Right lobe of liver (tissue), 6 donors: ENCODE measurements at regions not wholly inside any gene's neighbourhood (a gene's known extent, or its start where the extent isn't known, plus 50 kb on each side); places are given as distances from the start of the nearest gene placed in this dataset.

Experiments used
- ATAC-seq, 4 donors: fragments of 200-7000 bp; cut with Tn5 transposase; one replicate each; pipeline ENCODE4 v1.9.1; 2020; ENCODE audit warnings: mild to moderate bottlenecking in 4 of 4, moderate library complexity in 4 of 4
- DNase-seq, 3 donors: peaks; one replicate each; pipeline ENCODE4 v3.0.0-alpha.2; 2020
- H3K27ac ChIP-seq, 3 donors: fragments of 200-600 bp; one replicate each; pipeline ENCODE4 v1.8.0; 2022
- H3K27me3 ChIP-seq, 2 donors: fragments of 200-600 bp; one replicate each; pipeline ENCODE4 v1.8.0; 2022
- H3K36me3 ChIP-seq, 4 donors: fragments of 200-600 bp; sonication (generic) in 1 of 4; one replicate each; pipeline versions ENCODE4 v1.5.1 to v1.8.0; 2017 to 2022; ENCODE audit warnings: control low read depth in 1 of 4
- H3K4me1 ChIP-seq, 4 donors: fragments of 200-600 bp; sonication (generic) in 1 of 4; one replicate each; pipeline versions ENCODE4 v1.5.1 to v1.8.0; 2017 to 2022; ENCODE audit warnings: control low read depth in 1 of 4
- H3K4me3 ChIP-seq, 3 donors: fragments of 200-600 bp; one replicate each; pipeline ENCODE4 v1.8.0; 2022
- H3K9me3 ChIP-seq, 4 donors: fragments of 200-600 bp; sonication (generic) in 1 of 4; one replicate each; pipeline versions ENCODE4 v1.5.1 to v1.8.0; 2017 to 2022; ENCODE audit warnings: control low read depth in 1 of 4
- CTCF ChIP-seq, 4 donors: fragments of 200-600 bp in 3 of 4; fragments of 450-650 bp in 1 of 4; IDR thresholded peaks; one replicate each; pipeline versions ENCODE4 v1.5.1 to v1.8.0; 2016 to 2022; ENCODE audit warnings: antibody characterized with exemption in 4 of 4, mild to moderate bottlenecking in 2 of 4
- POLR2A ChIP-seq: fragments of 450-650 bp; IDR thresholded peaks from one replicate; pipeline ENCODE4 v1.6.1; 2017; ENCODE audit warnings: antibody characterized with exemption, mild to moderate bottlenecking
- WGBS: methylation state at CpG from one replicate; pipeline ENCODE4 v1.1.6; 2018; ENCODE audit warnings: low coverage, low lambda C conversion rate; ENCODE audit not compliant: insufficient coverage; ENCODE audit errors: missing lambda C conversion rate; 5-methylcytosine and 5-hydroxymethylcytosine counted together
- intact Hi-C, 2 donors: fragments of 100-400 bp; cut with DNase I; formaldehyde crosslinking; loops; one replicate each; pipeline versions ENCODE4 v1.11.2 to v1.14.1; 2022
- donor health status: DM: no; HTN: yes; CAD: no.
- donor health status: DM: no; HTN: no; CAD: no.
- donor health status: DM: no; HTN: no; CAD: no.
- donor health status: DM: no; HTN: yes; CAD: no.
- donor health status: DM: no; HTN: yes; CAD: no.

- Histone ChIP-seq H3K27ac (no peak overlapping the region), H3K4me3 (no peak overlapping the region), H3K9me3 (no peaks in the 10 kb centered on the region), H3K27me3 (no peaks in the 10 kb centered on the region), H3K36me3 (no peaks in the 10 kb centered on the region), H3K4me1 (no peaks in the 10 kb centered on the region)
- no peak for ATAC-seq
- intact Hi-C loops, result no loop called here
- 54% methylated on average over 2 of the region's 2 CpGs for WGBS
- no peak for DNase-seq
- no peak for TF ChIP-seq CTCF (IDR thresholded peaks at IDR 0.05)
- TF ChIP-seq POLR2A, result no peak
Measured at GRCh38 chr12:102570256-102570655, 89.9 kb upstream of the IGF1 start.

GRCh38 chr12:102569803-102570202 lies 89.4 kb upstream of the IGF1 start:
- intact Hi-C loops, result no loop called here
- H3K36me3 ChIP-seq, result no peaks in the 10 kb centered on the region
- no peak for ATAC-seq
- H3K27ac ChIP-seq, result no peak overlapping the region
- 75% methylated on average over 1 of the region's 1 CpG for WGBS
- no peaks in the 10 kb centered on the region for H3K9me3 ChIP-seq
- TF ChIP-seq CTCF (IDR thresholded peaks at IDR 0.05), result no peak
- TF ChIP-seq POLR2A, result no peak
- H3K27me3 ChIP-seq, result no peaks in the 10 kb centered on the region
- no peak for DNase-seq
- H3K4me3 ChIP-seq, result no peak overlapping the region
- no peaks in the 10 kb centered on the region for H3K4me1 ChIP-seq

GRCh38 chr12:102568276-102568675 lies 87.9 kb upstream of the IGF1 start:
- Histone ChIP-seq H3K27me3 (no peaks in the 10 kb centered on the region), H3K36me3 (no peaks in the 10 kb centered on the region), H3K27ac (no peak overlapping the region), H3K4me3 (no peak overlapping the region), H3K9me3 (no peaks in the 10 kb centered on the region), H3K4me1 (no peaks in the 10 kb centered on the region)
- TF ChIP-seq CTCF (IDR thresholded peaks at IDR 0.05) (no peak), POLR2A (no peak)
- DNase-seq (no peak), ATAC-seq (no peak)
- 76% methylated on average over 4 of the region's 4 CpGs for WGBS
- intact Hi-C loops, result no loop called here

GRCh38 chr12:102567031-102567985 lies 86.9 kb upstream of the IGF1 start:
- ATAC-seq (no peak), DNase-seq (no peak)
- intact Hi-C loops, result no loop called here
- Histone ChIP-seq H3K27ac (no peak overlapping the region), H3K4me3 (no peak overlapping the region), H3K36me3 (no peaks in the 10 kb centered on the region), H3K4me1 (no peaks in the 10 kb centered on the region), H3K9me3 (no peaks in the 10 kb centered on the region), H3K27me3 (no peaks in the 10 kb centered on the region)
- no peak for TF ChIP-seq CTCF (IDR thresholded peaks at IDR 0.05)
- no peak for TF ChIP-seq POLR2A
- WGBS, result 61% methylated on average over 5 of the region's 6 CpGs
